NCI-H2227 (cell line): ENCODE measurements at regions not wholly inside any gene's neighbourhood (a gene's known extent, or its start where the extent isn't known, plus 50 kb on each side); places are given as distances from the start of the nearest gene placed in this dataset.
"Not testable (repeated sequence)": the region's sequence is repeated elsewhere in the genome, so short reads cannot be mapped to it uniquely, and the experiment has no call there.

Experiments used
- DNase-seq: peaks from one replicate; lab custom pipeline; 2025; ENCODE audit not compliant: unreplicated experiment; lab: John Stamatoyannopoulos, UW

- DNase-seq: no peak
Measured at GRCh38 chr4:66482186-66482585, 811.9 kb upstream of the EPHA5 start.

- no peak for DNase-seq
Measured at GRCh38 chr4:66475596-66475995, 805.3 kb upstream of the EPHA5 start.

- DNase-seq: no peak
Measured at GRCh38 chr4:66465111-66465510, 794.8 kb upstream of the EPHA5 start.

- DNase-seq: not testable (repeated sequence)
Measured at GRCh38 chr4:66462890-66463289, 792.6 kb upstream of the EPHA5 start.

GRCh38 chr4:66451741-66452140 lies 781.5 kb upstream of the EPHA5 start:
- no peak for DNase-seq

GRCh38 chr4:66443008-66443407 lies 772.7 kb upstream of the EPHA5 start:
- DNase-seq: no peak

GRCh38 chr4:66439508-66439907 lies 769.2 kb upstream of the EPHA5 start:
- no peak for DNase-seq

GRCh38 chr4:66433706-66434105 lies 763.4 kb upstream of the EPHA5 start:
- DNase-seq: no peak

GRCh38 chr4:66430856-66431255 lies 760.6 kb upstream of the EPHA5 start:
- DNase-seq: no peak

GRCh38 chr4:66429276-66429675 lies 759.0 kb upstream of the EPHA5 start:
- DNase-seq: no peak

- no peak for DNase-seq
Measured at GRCh38 chr4:66416425-66416824, 746.1 kb upstream of the EPHA5 start.

GRCh38 chr4:66404141-66404540 lies 733.9 kb upstream of the EPHA5 start:
- no peak for DNase-seq

GRCh38 chr4:66376921-66377320 lies 706.6 kb upstream of the EPHA5 start:
- no peak for DNase-seq

- DNase-seq: no peak
Measured at GRCh38 chr4:66376396-66376795, 706.1 kb upstream of the EPHA5 start.

- DNase-seq: no peak
Measured at GRCh38 chr4:66373268-66373667, 703.0 kb upstream of the EPHA5 start.

- DNase-seq: no peak
Measured at GRCh38 chr4:66372706-66373105, 702.4 kb upstream of the EPHA5 start.

- no peak for DNase-seq
Measured at GRCh38 chr4:66367043-66367660, 696.9 kb upstream of the EPHA5 start.

- not testable (repeated sequence) for DNase-seq
Measured at GRCh38 chr4:66360395-66360794, 690.1 kb upstream of the EPHA5 start.

- DNase-seq: no peak
Measured at GRCh38 chr4:66357316-66357715, 687.0 kb upstream of the EPHA5 start.

- DNase-seq: no peak
Measured at GRCh38 chr4:66355328-66355727, 685.0 kb upstream of the EPHA5 start.

GRCh38 chr4:66351761-66352160 lies 681.5 kb upstream of the EPHA5 start:
- DNase-seq: no peak

- no peak for DNase-seq
Measured at GRCh38 chr4:66340286-66340893, 670.1 kb upstream of the EPHA5 start.

GRCh38 chr4:66339007-66339406 lies 668.7 kb upstream of the EPHA5 start:
- DNase-seq: no peak
